GM12878 (cell line): ENCODE measurements at regions not wholly inside any gene's neighbourhood (a gene's known extent, or its start where the extent isn't known, plus 50 kb on each side); places are given as distances from the start of the nearest gene placed in this dataset.

Experiments used
- ATAC-seq: fragments of 200-7000 bp; cut with Tn5 transposase; 3 replicates; pipeline ENCODE4 v1.9.1; 2020; ENCODE audit warnings: mild to moderate bottlenecking, moderate library complexity
- BruUV-seq: library from RNA; stranded (reverse); fragments of 400-500 nt; replicated peaks from 2 replicates; lab custom pipeline; 2021; lab: Mats Ljungman, UMichigan
- CTCF ChIA-PET: fragments of 300-600 bp; sonication (Branson Sonifier 250); formaldehyde crosslinking; extraction: SDS; loops from one replicate; lab custom pipeline; 2021; ENCODE audit warnings: inconsistent platforms; lab: Yijun Ruan, JAX
- POLR2A ChIA-PET: fragments of 350-600 bp; formaldehyde crosslinking; extraction: SDS; loops from one replicate; lab custom pipeline; 2021; ENCODE audit warnings: inconsistent platforms; lab: Charles Lee
- RAD21 ChIA-PET: fragments of 300-600 bp; sonication (Branson Sonifier 250); formaldehyde crosslinking; loops from one replicate; lab custom pipeline; 2023; ENCODE audit warnings: antibody characterized with exemption; ENCODE audit not compliant: unreplicated experiment; lab: Charles Lee
- SMC1A ChIA-PET: fragments of 300-600 bp; sonication (Branson Sonifier 250); formaldehyde crosslinking; loops from one replicate; lab custom pipeline; 2023; ENCODE audit not compliant: unreplicated experiment, uncharacterized antibody; lab: Charles Lee
- DNase-seq: peaks from one replicate; pipeline ENCODE4 v3.0.0-alpha.2; 2011; ENCODE audit warnings: low read depth, low spot score
- FAIRE-seq: peaks from 3 replicates; lab custom pipeline; 2011; peaks lifted over from hg19 to GRCh38; lab: Jason Lieb, UNC
- H2AFZ ChIP-seq: 2 replicates; pipeline ENCODE4 v1.6.0; 2011; ENCODE audit warnings: low read depth, low read length, control low read depth; ENCODE audit not compliant: control insufficient read depth
- H3K27ac ChIP-seq: 2 replicates; pipeline ENCODE4 v1.5.1; 2011; ENCODE audit warnings: control low read depth; ENCODE audit not compliant: control insufficient read depth, insufficient read depth
- H3K27me3 ChIP-seq, 2 experiments: replicated peaks in 1 of 2; 2 replicates each; pipeline versions ENCODE4 v1.6.0 to v1.6.1; 2011; ENCODE audit warnings: low read length in 1 of 2; ENCODE audit not compliant: control insufficient read depth in 2 of 2, insufficient read depth in 2 of 2
- H3K36me3 ChIP-seq, 2 experiments: 2 replicates each; pipeline ENCODE4 v1.5.1; 2011; ENCODE audit warnings: low read length in 1 of 2; ENCODE audit not compliant: control insufficient read depth in 2 of 2, insufficient read depth in 2 of 2
- H3K4me1 ChIP-seq: 2 replicates; pipeline ENCODE4 v1.6.1; 2011; ENCODE audit warnings: mild to moderate bottlenecking, low read length, moderate library complexity, mixed read lengths; ENCODE audit not compliant: control insufficient read depth, insufficient read depth
- H3K4me2 ChIP-seq: 2 replicates; pipeline ENCODE4 v1.6.0; 2011; ENCODE audit warnings: control low read depth; ENCODE audit not compliant: control insufficient read depth, insufficient read depth
- H3K4me3 ChIP-seq: fragments of 200-600 bp; sonication (generic); 2 replicates; pipeline ENCODE4 v1.5.1; 2016
- H3K79me2 ChIP-seq: 2 replicates; pipeline ENCODE4 v1.6.0; 2011; ENCODE audit warnings: low read length; ENCODE audit not compliant: control insufficient read depth, insufficient read depth
- H3K9ac ChIP-seq: 2 replicates; pipeline ENCODE4 v1.8.0; 2011; ENCODE audit warnings: low read length, control low read depth, mixed read lengths; ENCODE audit not compliant: control insufficient read depth, insufficient read depth
- H3K9me3 ChIP-seq: replicated peaks from 3 replicates; pipeline ENCODE4 v1.5.1; 2011; ENCODE audit warnings: mild to moderate bottlenecking, low read length; ENCODE audit not compliant: control insufficient read depth, insufficient read depth
- H4K20me1 ChIP-seq: 2 replicates; pipeline ENCODE4 v1.6.0; 2011; ENCODE audit not compliant: control insufficient read depth, insufficient read depth
- BCL11A ChIP-seq: IDR thresholded peaks from 2 replicates; pipeline ENCODE4 v1.6.1; 2011; ENCODE audit warnings: low read depth, low read length
- BRCA1 ChIP-seq: IDR thresholded peaks from 2 replicates; pipeline ENCODE4 v1.6.1; 2011; ENCODE audit warnings: low read depth, low read length, improper control_type of control experiment
- HDAC2 ChIP-seq: fragments of 200-600 bp; sonication (generic); IDR thresholded peaks from 2 replicates; pipeline ENCODE4 v1.6.1; 2017
- POU2F2 ChIP-seq: IDR thresholded peaks from 3 replicates; pipeline ENCODE4 v1.6.1; 2011; ENCODE audit warnings: low read depth, mild to moderate bottlenecking, low read length, borderline replicate concordance
- RUNX3 ChIP-seq: IDR thresholded peaks from 2 replicates; pipeline ENCODE4 v1.6.1; 2012; ENCODE audit warnings: low read length, inconsistent platforms
- TCF7 ChIP-seq: IDR thresholded peaks from 2 replicates; pipeline ENCODE4 v1.6.1; 2014; ENCODE audit warnings: antibody characterized with exemption, borderline replicate concordance
- YBX1 ChIP-seq: fragments of 450-650 bp; IDR thresholded peaks from 2 replicates; pipeline ENCODE4 v1.6.1; 2016; ENCODE audit warnings: antibody characterized with exemption
- ZBED1 ChIP-seq: IDR thresholded peaks from 2 replicates; pipeline ENCODE4 v1.6.1; 2016; ENCODE audit warnings: borderline replicate concordance
- WGBS: methylation state at CpG from one replicate; pipeline ENCODE4 v1.1.6; 2016; ENCODE audit warnings: low lambda C conversion rate; ENCODE audit not compliant: insufficient replicate concordance, insufficient coverage; ENCODE audit errors: missing lambda C conversion rate; 5-methylcytosine and 5-hydroxymethylcytosine counted together
- in situ Hi-C: fragments of 300-500 bp; cut with MboI; formaldehyde crosslinking; loops from 9 replicates; pipeline ENCODE4 v1.14.3; 2018; ENCODE audit warnings: mixed read lengths
- intact Hi-C: fragments of 100-400 bp; cut with micrococcal nuclease; formaldehyde crosslinking; loops from one replicate; pipeline ENCODE4 v1.14.2; 2022; ENCODE audit not compliant: unreplicated experiment
- TF ChIP-seq, protein P1 (sequence below): fragments of 450-650 bp; IDR thresholded peaks from 2 replicates; pipeline ENCODE4 v1.6.1; 2017; ENCODE audit warnings: mild to moderate bottlenecking, low read depth, inconsistent platforms; ENCODE audit not compliant: poor library complexity, severe bottlenecking
- TF ChIP-seq, protein P2 (sequence below): fragments of 450-650 bp; IDR thresholded peaks from 2 replicates; pipeline ENCODE4 v1.6.1; 2016; ENCODE audit warnings: mild to moderate bottlenecking, moderate library complexity, borderline replicate concordance
- TF ChIP-seq, protein P3 (sequence below): IDR thresholded peaks from 2 replicates; pipeline ENCODE4 v1.6.1; 2011; ENCODE audit warnings: borderline replicate concordance, low read depth, mild to moderate bottlenecking, moderate library complexity, mixed read lengths, low read length; ENCODE audit not compliant: insufficient read depth; ENCODE audit errors: extremely low read length
- TF ChIP-seq, protein P4 (sequence below): fragments of 450-650 bp; IDR thresholded peaks from 2 replicates; pipeline ENCODE4 v1.6.1; 2014; ENCODE audit warnings: mild to moderate bottlenecking
- TF ChIP-seq, protein P5 (sequence below): fragments of 450-650 bp; IDR thresholded peaks from 2 replicates; pipeline ENCODE4 v1.6.1; 2018; ENCODE audit warnings: mild to moderate bottlenecking, low read depth, moderate library complexity; ENCODE audit not compliant: partially characterized antibody

DNA sequence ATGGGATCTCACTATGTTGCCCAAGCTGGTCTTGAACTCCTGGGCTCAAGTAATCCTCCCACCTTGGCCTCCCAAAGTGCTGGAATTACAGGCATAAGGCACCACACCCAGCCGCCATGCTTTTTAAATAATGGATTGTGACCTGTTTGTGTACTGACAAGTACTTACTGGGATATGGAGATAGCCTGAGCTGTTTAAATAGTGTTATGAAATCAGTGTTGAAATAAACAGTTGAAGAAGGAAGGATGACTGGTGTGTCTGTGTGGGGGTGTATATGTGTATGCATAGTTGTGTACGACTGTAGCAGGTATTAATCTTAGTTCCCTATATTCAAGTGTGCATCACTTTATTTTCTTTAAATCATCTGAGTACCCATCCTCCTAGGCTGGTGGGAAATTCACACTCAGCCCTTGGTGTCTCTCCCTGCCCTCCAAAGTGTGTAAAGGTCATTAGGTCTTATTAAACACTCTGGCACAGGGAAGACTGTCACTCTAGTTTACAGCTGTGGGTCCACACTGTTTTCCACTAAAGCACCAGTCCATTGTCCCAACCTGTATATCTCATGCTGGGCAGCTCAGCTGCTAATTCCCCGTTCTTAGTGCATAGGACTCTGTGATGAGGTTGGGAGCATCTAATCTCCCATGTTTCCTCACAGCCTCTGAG lies 91.0 kb downstream of the SNX18 start:
- H3K27ac ChIP-seq = no peak overlapping the region
- POLR2A ChIA-PET = no interaction called here
- RAD21 ChIA-PET = no interaction called here
- BruUV-seq = no TSS peak
- CTCF ChIA-PET = no interaction called here
- DNase-seq = no peak
- intact Hi-C loops = no loop called here
- in situ Hi-C loops = no loop called here
- SMC1A ChIA-PET = no interaction called here
- peaks cover 6% of the 10 kb centered on the region for H3K4me1 ChIP-seq
- no peak for ATAC-seq
- H3K27me3 ChIP-seq = no peaks in the 10 kb centered on the region
- H4K20me1 ChIP-seq = no peaks in the 10 kb centered on the region
- no peak overlapping the region for H3K4me2 ChIP-seq
- no peaks in the 10 kb centered on the region for H3K36me3 ChIP-seq
- FAIRE-seq = no peak
- no peak overlapping the region for H3K9ac ChIP-seq
- H2AFZ ChIP-seq = no peak overlapping the region
- H3K4me3 ChIP-seq = no peak overlapping the region
- no peaks in the 10 kb centered on the region for H3K79me2 ChIP-seq
- WGBS = 25% methylated on average over 3 of the region's 3 CpGs
- peaks cover 7% of the 10 kb centered on the region; the same call in 2 of the 3 replicates for H3K9me3 ChIP-seq
- TF ChIP-seq, protein P1, sequence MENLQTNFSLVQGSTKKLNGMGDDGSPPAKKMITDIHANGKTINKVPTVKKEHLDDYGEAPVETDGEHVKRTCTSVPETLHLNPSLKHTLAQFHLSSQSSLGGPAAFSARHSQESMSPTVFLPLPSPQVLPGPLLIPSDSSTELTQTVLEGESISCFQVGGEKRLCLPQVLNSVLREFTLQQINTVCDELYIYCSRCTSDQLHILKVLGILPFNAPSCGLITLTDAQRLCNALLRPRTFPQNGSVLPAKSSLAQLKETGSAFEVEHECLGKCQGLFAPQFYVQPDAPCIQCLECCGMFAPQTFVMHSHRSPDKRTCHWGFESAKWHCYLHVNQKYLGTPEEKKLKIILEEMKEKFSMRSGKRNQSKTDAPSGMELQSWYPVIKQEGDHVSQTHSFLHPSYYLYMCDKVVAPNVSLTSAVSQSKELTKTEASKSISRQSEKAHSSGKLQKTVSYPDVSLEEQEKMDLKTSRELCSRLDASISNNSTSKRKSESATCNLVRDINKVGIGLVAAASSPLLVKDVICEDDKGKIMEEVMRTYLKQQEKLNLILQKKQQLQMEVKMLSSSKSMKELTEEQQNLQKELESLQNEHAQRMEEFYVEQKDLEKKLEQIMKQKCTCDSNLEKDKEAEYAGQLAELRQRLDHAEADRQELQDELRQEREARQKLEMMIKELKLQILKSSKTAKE = no peak
- TF ChIP-seq TCF7 = no peak
- TF ChIP-seq, protein P2, sequence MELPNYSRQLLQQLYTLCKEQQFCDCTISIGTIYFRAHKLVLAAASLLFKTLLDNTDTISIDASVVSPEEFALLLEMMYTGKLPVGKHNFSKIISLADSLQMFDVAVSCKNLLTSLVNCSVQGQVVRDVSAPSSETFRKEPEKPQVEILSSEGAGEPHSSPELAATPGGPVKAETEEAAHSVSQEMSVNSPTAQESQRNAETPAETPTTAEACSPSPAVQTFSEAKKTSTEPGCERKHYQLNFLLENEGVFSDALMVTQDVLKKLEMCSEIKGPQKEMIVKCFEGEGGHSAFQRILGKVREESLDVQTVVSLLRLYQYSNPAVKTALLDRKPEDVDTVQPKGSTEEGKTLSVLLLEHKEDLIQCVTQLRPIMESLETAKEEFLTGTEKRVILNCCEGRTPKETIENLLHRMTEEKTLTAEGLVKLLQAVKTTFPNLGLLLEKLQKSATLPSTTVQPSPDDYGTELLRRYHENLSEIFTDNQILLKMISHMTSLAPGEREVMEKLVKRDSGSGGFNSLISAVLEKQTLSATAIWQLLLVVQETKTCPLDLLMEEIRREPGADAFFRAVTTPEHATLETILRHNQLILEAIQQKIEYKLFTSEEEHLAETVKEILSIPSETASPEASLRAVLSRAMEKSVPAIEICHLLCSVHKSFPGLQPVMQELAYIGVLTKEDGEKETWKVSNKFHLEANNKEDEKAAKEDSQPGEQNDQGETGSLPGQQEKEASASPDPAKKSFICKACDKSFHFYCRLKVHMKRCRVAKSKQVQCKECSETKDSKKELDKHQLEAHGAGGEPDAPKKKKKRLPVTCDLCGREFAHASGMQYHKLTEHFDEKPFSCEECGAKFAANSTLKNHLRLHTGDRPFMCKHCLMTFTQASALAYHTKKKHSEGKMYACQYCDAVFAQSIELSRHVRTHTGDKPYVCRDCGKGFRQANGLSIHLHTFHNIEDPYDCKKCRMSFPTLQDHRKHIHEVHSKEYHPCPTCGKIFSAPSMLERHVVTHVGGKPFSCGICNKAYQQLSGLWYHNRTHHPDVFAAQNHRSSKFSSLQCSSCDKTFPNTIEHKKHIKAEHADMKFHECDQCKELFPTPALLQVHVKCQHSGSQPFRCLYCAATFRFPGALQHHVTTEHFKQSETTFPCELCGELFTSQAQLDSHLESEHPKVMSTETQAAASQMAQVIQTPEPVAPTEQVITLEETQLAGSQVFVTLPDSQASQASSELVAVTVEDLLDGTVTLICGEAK = no peak
- no peak for TF ChIP-seq RUNX3
- TF ChIP-seq, protein P3, sequence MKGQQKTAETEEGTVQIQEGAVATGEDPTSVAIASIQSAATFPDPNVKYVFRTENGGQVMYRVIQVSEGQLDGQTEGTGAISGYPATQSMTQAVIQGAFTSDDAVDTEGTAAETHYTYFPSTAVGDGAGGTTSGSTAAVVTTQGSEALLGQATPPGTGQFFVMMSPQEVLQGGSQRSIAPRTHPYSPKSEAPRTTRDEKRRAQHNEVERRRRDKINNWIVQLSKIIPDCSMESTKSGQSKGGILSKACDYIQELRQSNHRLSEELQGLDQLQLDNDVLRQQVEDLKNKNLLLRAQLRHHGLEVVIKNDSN = no peak
- no peak for TF ChIP-seq POU2F2
- TF ChIP-seq, protein P4, sequence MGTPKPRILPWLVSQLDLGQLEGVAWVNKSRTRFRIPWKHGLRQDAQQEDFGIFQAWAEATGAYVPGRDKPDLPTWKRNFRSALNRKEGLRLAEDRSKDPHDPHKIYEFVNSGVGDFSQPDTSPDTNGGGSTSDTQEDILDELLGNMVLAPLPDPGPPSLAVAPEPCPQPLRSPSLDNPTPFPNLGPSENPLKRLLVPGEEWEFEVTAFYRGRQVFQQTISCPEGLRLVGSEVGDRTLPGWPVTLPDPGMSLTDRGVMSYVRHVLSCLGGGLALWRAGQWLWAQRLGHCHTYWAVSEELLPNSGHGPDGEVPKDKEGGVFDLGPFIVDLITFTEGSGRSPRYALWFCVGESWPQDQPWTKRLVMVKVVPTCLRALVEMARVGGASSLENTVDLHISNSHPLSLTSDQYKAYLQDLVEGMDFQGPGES = no peak
- no peak for TF ChIP-seq BCL11A
- TF ChIP-seq ZBED1 = no peak
- TF ChIP-seq, protein P5, sequence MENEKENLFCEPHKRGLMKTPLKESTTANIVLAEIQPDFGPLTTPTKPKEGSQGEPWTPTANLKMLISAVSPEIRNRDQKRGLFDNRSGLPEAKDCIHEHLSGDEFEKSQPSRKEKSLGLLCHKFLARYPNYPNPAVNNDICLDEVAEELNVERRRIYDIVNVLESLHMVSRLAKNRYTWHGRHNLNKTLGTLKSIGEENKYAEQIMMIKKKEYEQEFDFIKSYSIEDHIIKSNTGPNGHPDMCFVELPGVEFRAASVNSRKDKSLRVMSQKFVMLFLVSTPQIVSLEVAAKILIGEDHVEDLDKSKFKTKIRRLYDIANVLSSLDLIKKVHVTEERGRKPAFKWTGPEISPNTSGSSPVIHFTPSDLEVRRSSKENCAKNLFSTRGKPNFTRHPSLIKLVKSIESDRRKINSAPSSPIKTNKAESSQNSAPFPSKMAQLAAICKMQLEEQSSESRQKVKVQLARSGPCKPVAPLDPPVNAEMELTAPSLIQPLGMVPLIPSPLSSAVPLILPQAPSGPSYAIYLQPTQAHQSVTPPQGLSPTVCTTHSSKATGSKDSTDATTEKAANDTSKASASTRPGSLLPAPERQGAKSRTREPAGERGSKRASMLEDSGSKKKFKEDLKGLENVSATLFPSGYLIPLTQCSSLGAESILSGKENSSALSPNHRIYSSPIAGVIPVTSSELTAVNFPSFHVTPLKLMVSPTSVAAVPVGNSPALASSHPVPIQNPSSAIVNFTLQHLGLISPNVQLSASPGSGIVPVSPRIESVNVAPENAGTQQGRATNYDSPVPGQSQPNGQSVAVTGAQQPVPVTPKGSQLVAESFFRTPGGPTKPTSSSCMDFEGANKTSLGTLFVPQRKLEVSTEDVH = no peak
- no peak for TF ChIP-seq BRCA1
- TF ChIP-seq HDAC2 = no peak
- no peak for TF ChIP-seq YBX1
